Heart left ventricle (tissue), 16 donors: ENCODE measurements at regions not wholly inside any gene's neighbourhood (a gene's known extent, or its start where the extent isn't known, plus 50 kb on each side); places are given as distances from the start of the nearest gene placed in this dataset.

Experiments used
- ATAC-seq, 4 donors: fragments of 200-7000 bp; cut with Tn5 transposase; one replicate each; pipeline ENCODE4 v1.9.1; 2020 to 2022; ENCODE audit warnings: moderate library complexity in 4 of 4, mild to moderate bottlenecking in 3 of 4, moderate number of reproducible peaks in 1 of 4
- DNase-seq, 5 donors: peaks; one replicate each; pipeline ENCODE4 v3.0.0-alpha.2; 2020
- H3K27ac ChIP-seq, 12 donors: fragments of 200-600 bp; sonication (generic) in 4 of 12; one replicate each; pipeline versions ENCODE4 v1.5.0 to v1.8.0; 2016 to 2022; ENCODE audit warnings: mild to moderate bottlenecking in 2 of 12
- H3K27me3 ChIP-seq, 9 donors: fragments of 200-600 bp; sonication (generic) in 2 of 9; one replicate each; pipeline versions ENCODE4 v1.5.1 to v1.8.0; 2016 to 2022; ENCODE audit warnings: mild to moderate bottlenecking in 3 of 9
- H3K36me3 ChIP-seq, 9 donors: fragments of 200-600 bp; sonication (generic) in 2 of 9; one replicate each; pipeline versions ENCODE4 v1.5.0 to v1.8.0; 2018 to 2022; ENCODE audit warnings: mild to moderate bottlenecking in 2 of 9
- H3K4me1 ChIP-seq, 12 donors: fragments of 200-600 bp; sonication (generic) in 4 of 12; one replicate each; pipeline versions ENCODE4 v1.5.0 to v1.8.0; 2016 to 2022; ENCODE audit warnings: mild to moderate bottlenecking in 3 of 12
- H3K4me3 ChIP-seq, 12 donors: fragments of 200-600 bp; sonication (generic) in 4 of 12; one replicate each; pipeline versions ENCODE4 v1.5.0 to v1.8.0; 2017 to 2022; ENCODE audit warnings: mild to moderate bottlenecking in 9 of 12, moderate library complexity in 4 of 12
- H3K9me3 ChIP-seq, 12 donors: fragments of 200-600 bp; sonication (generic) in 4 of 12; one replicate each; pipeline versions ENCODE4 v1.5.0 to v1.8.0; 2016 to 2022; ENCODE audit warnings: mild to moderate bottlenecking in 1 of 12
- CTCF ChIP-seq, 12 donors: fragments of 200-600 bp; sonication (generic) in 4 of 12; IDR thresholded peaks; one replicate each; pipeline versions ENCODE4 v1.5.0 to v1.8.0; 2018 to 2022; ENCODE audit warnings: antibody characterized with exemption in 12 of 12, mild to moderate bottlenecking in 5 of 12
- POLR2A ChIP-seq, 2 donors: fragments of 450-650 bp; IDR thresholded peaks; one replicate each; pipeline ENCODE4 v1.6.1; 2017; ENCODE audit warnings: antibody characterized with exemption in 2 of 2, mild to moderate bottlenecking in 2 of 2, moderate library complexity in 2 of 2
- WGBS, 4 donors: extraction: QIAGEN DNeasy Blood & Tissue Kit in 2 of 4; methylation state at CpG; one replicate each; pipeline versions ENCODE4 v1.1.5 to v1.1.7; 2013 to 2018; 5-methylcytosine and 5-hydroxymethylcytosine counted together
- intact Hi-C, 10 donors: fragments of 100-400 bp; cut with DNase I; formaldehyde crosslinking; loops; one replicate each; pipeline versions ENCODE4 v1.11.1 to v1.14.2; 2022
- donor health status: ischemic (EF 13 %, LVEDD 7.1; RV severe dilation, severe dysfunction).
- donor health status: healthy with polysubstance abuse.
- donor health status: DM: no; HTN: yes; CAD: no.
- donor health status: DM: no; HTN: no; CAD: no.
- donor health status: ischemic (EF 25% LVEDD 6.9; RV normal size, moderate dysfunction).
- donor health status: ischemic (EF 25% LVEDD 5.7; RV mildly dilated, moderate dysfunction).
- donor health status: healthy.
- donor health status: DM: yes; HTN: yes; CAD: no.
- donor health status: ischemic (EF 35%, LVEDD 5.7; RV mildly dilated, moderate dysfunction).
- donor health status: nonischemic (EF 11% LVEDD 7.7; RV severe dilation, severe dysfunction).
- donor health status: DM: yes; HTN: yes; CAD: no.
- donor health status: PGD.
- donor health status: ischemic (EF 29% LVEDD 5.4; RV normal size, mild dysfunction).
- donor health status: nonischemic (EF 23%, LVEDD 6.1; RV moderate dilation, normal function).

- Histone ChIP-seq H3K27me3 (no peaks in the 10 kb centered on the region), H3K4me1 (peaks cover 0 to 63% (median 17%) of the 10 kb centered on the region in 12 donors), H3K27ac (peak overlapping the region; percentile 20 to 94 (median 79)), H3K36me3 (no peaks in the 10 kb centered on the region), H3K9me3 (peaks cover 0 to 6% (median 0%) of the 10 kb centered on the region in 12 donors), H3K4me3 (no peak overlapping the region)
- TF ChIP-seq POLR2A (IDR thresholded peaks at IDR 0.05) (no peak), CTCF (IDR thresholded peaks at IDR 0.05) (no peak)
- ATAC-seq (no peak), DNase-seq (no peak)
- intact Hi-C loops = loop anchor here in 1 of 10 donors (5.0 kb wide), 1 partner anchor 57 kb away; no protein-coding TSS in a partner anchor
- WGBS, 4 donors = 66 to 78% (median 70%) methylated on average over 2 of the region's 2 CpGs
Observed at GRCh38 chr15:38128921-38129320, 123.7 kb upstream of the SPRED1 start.

DNA sequence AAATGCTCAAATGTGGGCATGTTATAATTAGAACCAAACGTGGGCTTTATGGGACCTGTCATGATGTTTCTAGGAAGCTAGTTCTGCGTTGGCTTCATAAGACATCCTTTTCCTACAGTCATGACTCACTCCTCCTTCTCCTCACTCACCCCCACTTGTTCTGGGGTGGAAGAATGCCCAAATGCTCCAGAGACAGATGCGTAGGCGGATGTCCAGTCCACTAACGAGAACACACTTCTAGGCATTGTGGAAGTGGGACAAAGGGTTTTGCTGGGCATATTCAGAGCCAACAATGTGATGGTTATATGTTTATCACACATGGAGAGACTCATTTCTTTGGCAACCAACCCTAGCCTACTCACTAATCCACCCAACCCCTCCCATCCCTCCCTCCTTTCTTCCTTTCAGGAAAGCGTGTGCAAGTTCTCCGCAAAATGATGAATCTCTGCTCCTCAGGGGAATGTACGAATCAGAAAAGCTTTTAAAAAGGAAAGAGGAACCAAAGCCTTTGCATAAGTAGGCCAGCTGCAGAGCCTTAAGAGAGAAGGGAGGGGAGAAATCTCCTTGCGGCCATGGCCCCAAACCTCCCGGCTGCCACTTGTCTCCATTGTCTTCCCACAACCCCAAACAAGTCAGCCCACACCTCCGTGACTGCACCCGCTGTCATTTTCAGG lies 123.0 kb upstream of the SPRED1 start:
- peak overlapping the region in 9 of 12 donors; percentile 15 to 45 (median 26) for H3K4me3 ChIP-seq
- TF ChIP-seq CTCF (IDR thresholded peaks at IDR 0.05) (no peak), POLR2A (IDR thresholded peaks at IDR 0.05) (peak in 1 of 2 donors; percentile 20)
- 27 to 50% (median 40%) methylated on average over 12 of the region's 12 CpGs for WGBS, 4 donors
- no peaks in the 10 kb centered on the region for H3K36me3 ChIP-seq
- ATAC-seq (peak; percentile 75 to 89 (median 85)), DNase-seq (peak in 4 of 5 donors; percentile 72 to 86 (median 76))
- intact Hi-C loops = loop anchor here in 2 of 10 donors (5.0 kb wide), 2 partner anchors 57 to 123 kb away; partner anchors contain the start of gene SPRED1 (in 1 of the 2)
- H3K27ac ChIP-seq = peak overlapping the region; percentile 20 to 94 (median 79)
- H3K27me3 ChIP-seq = no peaks in the 10 kb centered on the region
- H3K9me3 ChIP-seq = no peaks in the 10 kb centered on the region
- H3K4me1 ChIP-seq = peaks cover 0 to 63% (median 17%) of the 10 kb centered on the region in 12 donors

DNA sequence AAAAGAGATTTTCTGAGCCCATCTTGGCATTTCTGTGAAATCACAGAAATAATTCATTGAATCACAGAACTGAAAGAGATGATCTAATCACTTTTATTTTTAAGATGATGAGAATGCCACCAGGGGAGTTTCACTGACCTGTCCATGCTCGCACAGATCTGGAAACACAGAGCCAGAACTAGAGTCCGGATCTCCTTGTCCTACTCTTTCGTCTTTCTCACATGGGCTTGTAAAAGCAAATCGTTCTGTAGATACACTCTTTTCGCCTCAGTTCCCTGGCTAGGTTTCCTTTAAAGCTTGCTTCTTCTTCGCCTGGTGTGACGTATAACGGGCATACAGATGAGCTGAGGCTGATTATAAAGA lies 122.5 kb upstream of the SPRED1 start:
- intact Hi-C loops = loop anchor here in 1 of 10 donors (5.0 kb wide), 2 partner anchors 58 to 122 kb away; partner anchors contain the start of gene SPRED1
- TF ChIP-seq POLR2A (IDR thresholded peaks at IDR 0.05) = no peak
- TF ChIP-seq CTCF (IDR thresholded peaks at IDR 0.05) = no peak
- DNase-seq (peak in 1 of 5 donors; percentile 31), ATAC-seq (peak in 2 of 4 donors; percentile 7 to 25)
- no peaks in the 10 kb centered on the region for H3K9me3 ChIP-seq
- H3K4me3 ChIP-seq = peak overlapping the region in 10 of 12 donors; percentile 8 to 45 (median 26)
- 40 to 63% (median 53%) methylated on average over 8 of the region's 8 CpGs for WGBS, 4 donors
- H3K27me3 ChIP-seq = no peaks in the 10 kb centered on the region
- no peaks in the 10 kb centered on the region for H3K36me3 ChIP-seq
- peak overlapping the region; percentile 20 to 94 (median 79) for H3K27ac ChIP-seq
- H3K4me1 ChIP-seq = peaks cover 0 to 63% (median 17%) of the 10 kb centered on the region in 12 donors

- peaks cover 0 to 5% (median 0%) of the 10 kb centered on the region in 12 donors for H3K9me3 ChIP-seq
- intact Hi-C loops = loop anchor here in 1 of 10 donors (5.0 kb wide), 2 partner anchors 59 to 121 kb away; partner anchors contain the start of gene SPRED1
- H3K27me3 ChIP-seq = no peaks in the 10 kb centered on the region
- 40 to 50% (median 46%) methylated on average over 8 to 10 of the region's 10 CpGs for WGBS, 4 donors
- DNase-seq = peak; percentile 73 to 90 (median 78)
- peak; percentile 68 to 88 (median 81) for ATAC-seq
- TF ChIP-seq CTCF (IDR thresholded peaks at IDR 0.05) (no peak), POLR2A (IDR thresholded peaks at IDR 0.05) (no peak)
- no peaks in the 10 kb centered on the region for H3K36me3 ChIP-seq
- peak overlapping the region in 5 of 12 donors; percentile 15 to 45 (median 26) for H3K4me3 ChIP-seq
- H3K4me1 ChIP-seq = peaks cover 0 to 63% (median 17%) of the 10 kb centered on the region in 12 donors
- peak overlapping the region; percentile 20 to 94 (median 79) for H3K27ac ChIP-seq
Observed at GRCh38 chr15:38130740-38131498, 121.7 kb upstream of the SPRED1 start.
